ENCODE measurements at regions not wholly inside any gene's neighbourhood (a gene's known extent, or its start where the extent isn't known, plus 50 kb on each side); places are given as distances from the start of the nearest gene placed in this dataset.
A peak's percentile ranks its signal among the peaks of the same experiment; 100 is the strongest.

- Histone ChIP-seq H3K27me3 (no peaks in the 10 kb centered on the region), H3K4me3 (no peak overlapping the region), H3K9me3 (no peaks in the 10 kb centered on the region), H3K27ac (no peak overlapping the region), H3K36me3 (no peaks in the 10 kb centered on the region), H3K4me1 (no peaks in the 10 kb centered on the region)
- WGBS (ENCODE audit: insufficient coverage, low coverage, low lambda C conversion rate, missing lambda C conversion rate) = 76% methylated on average over 11 of the region's 12 CpGs
- ATAC-seq = peak in 1 of 4 donors; percentile 52
- no peak for TF ChIP-seq POLR2A (IDR thresholded peaks at IDR 0.05)
- no peak for TF ChIP-seq CTCF (IDR thresholded peaks at IDR 0.05)
- DNase-seq = no peak
- intact Hi-C loops (cut with DNase I) = no loop called here
These were observed 105.5 kb upstream of the PITX1 start for GRCh38 chr5:135139381-135140134.

- DNase-seq = no peak
- no peak for TF ChIP-seq POLR2A (IDR thresholded peaks at IDR 0.05)
- no peak for TF ChIP-seq CTCF (IDR thresholded peaks at IDR 0.05)
- H3K36me3 ChIP-seq = no peaks in the 10 kb centered on the region
- no peak overlapping the region for H3K4me3 ChIP-seq
- ATAC-seq = no peak
- no peaks in the 10 kb centered on the region for H3K27me3 ChIP-seq
- intact Hi-C loops (cut with DNase I) = no loop called here
- no peaks in the 10 kb centered on the region for H3K4me1 ChIP-seq
- H3K9me3 ChIP-seq = no peaks in the 10 kb centered on the region
- no peak overlapping the region for H3K27ac ChIP-seq
- WGBS (ENCODE audit: insufficient coverage, low coverage, low lambda C conversion rate, missing lambda C conversion rate) = 75% methylated on average over 3 of the region's 4 CpGs
These were observed 104.3 kb upstream of the PITX1 start for GRCh38 chr5:135138116-135138850.

- no peak for DNase-seq
- intact Hi-C loops (cut with DNase I) = no loop called here
- no peak overlapping the region for H3K27ac ChIP-seq
- H3K27me3 ChIP-seq = no peaks in the 10 kb centered on the region
- no peaks in the 10 kb centered on the region for H3K36me3 ChIP-seq
- H3K9me3 ChIP-seq = no peaks in the 10 kb centered on the region
- ATAC-seq = no peak
- WGBS (ENCODE audit: insufficient coverage, low coverage, low lambda C conversion rate, missing lambda C conversion rate) = 94% methylated on average over 6 of the region's 13 CpGs
- no peak overlapping the region for H3K4me3 ChIP-seq
- no peaks in the 10 kb centered on the region for H3K4me1 ChIP-seq
- TF ChIP-seq CTCF (IDR thresholded peaks at IDR 0.05) (no peak), POLR2A (IDR thresholded peaks at IDR 0.05) (no peak)
These were observed 103.3 kb upstream of the PITX1 start for GRCh38 chr5:135137146-135137915.

GRCh38 chr5:135136546-135136945 lies 102.5 kb upstream of the PITX1 start:
- Histone ChIP-seq H3K9me3 (no peaks in the 10 kb centered on the region), H3K27me3 (no peaks in the 10 kb centered on the region), H3K4me1 (no peaks in the 10 kb centered on the region), H3K36me3 (no peaks in the 10 kb centered on the region), H3K4me3 (no peak overlapping the region), H3K27ac (no peak overlapping the region)
- no peak for TF ChIP-seq POLR2A (IDR thresholded peaks at IDR 0.05)
- no peak for TF ChIP-seq CTCF (IDR thresholded peaks at IDR 0.05)
- intact Hi-C loops (cut with DNase I) = no loop called here
- ATAC-seq = no peak
- DNase-seq = no peak
- WGBS (ENCODE audit: insufficient coverage, low coverage, low lambda C conversion rate, missing lambda C conversion rate) = 67% methylated on average over 1 of the region's 2 CpGs

Measured in right lobe of liver (tissue), 6 donors.